T-cell (primary cell): ENCODE measurements at regions not wholly inside any gene's neighbourhood (a gene's known extent, or its start where the extent isn't known, plus 50 kb on each side); places are given as distances from the start of the nearest gene placed in this dataset.

ENCODE experiments used
- ATAC-seq, 4 experiments: fragments of 200-7000 bp in 3 of 4; fragments of 150-1000 bp in 1 of 4; cut with Tn5 transposase; replicated peaks in 1 of 4; 1 replicate in 3 of 4; 2 replicates in 1 of 4; pipeline ENCODE4 v1.10.0; 2021; ENCODE audit warnings: moderate library complexity in 3 of 4, mild to moderate bottlenecking in 2 of 4, moderate number of reproducible peaks in 1 of 4
- CTCF ChIA-PET, 2 donors: fragments of 300-600 bp; sonication (Branson Sonifier 250); formaldehyde crosslinking; loops; one replicate each; lab custom pipeline; 2022; ENCODE audit warnings: antibody characterized with exemption in 2 of 2; lab: Charles Lee
- POLR2A ChIA-PET, 2 donors: fragments of 300-600 bp; sonication (Branson Sonifier 250); formaldehyde crosslinking; loops; one replicate each; lab custom pipeline; 2022; ENCODE audit warnings: antibody characterized with exemption in 2 of 2; lab: Charles Lee
- DNase-seq, 35 experiments: peaks; one replicate each; pipeline versions ENCODE4 v3.0.0 to v3.0.0-alpha.2; 2013 to 2023
- H3K27ac ChIP-seq: one replicate; pipeline ENCODE4 v1.5.1; 2013; ENCODE audit warnings: low read length
- H3K27me3 ChIP-seq, 2 experiments: replicated peaks in 1 of 2; 1 replicate in 1 of 2; 2 replicates in 1 of 2; pipeline versions ENCODE4 v1.6.1 to v1.7.0; 2013; ENCODE audit warnings: low read length in 1 of 2, mixed read lengths in 1 of 2; ENCODE audit not compliant: control insufficient read depth in 2 of 2, insufficient read depth in 2 of 2; ENCODE audit errors: extremely low read depth in 1 of 2
- H3K36me3 ChIP-seq, 2 donors: 1 replicate in 1 of 2; 2 replicates in 1 of 2; pipeline versions ENCODE4 v1.6.1 to v1.7.0; 2013; ENCODE audit warnings: low read length in 1 of 2; ENCODE audit not compliant: control insufficient read depth in 2 of 2, insufficient read depth in 1 of 2; ENCODE audit errors: extremely low read depth in 1 of 2
- H3K4me1 ChIP-seq, 2 experiments: 1 replicate in 1 of 2; 2 replicates in 1 of 2; pipeline versions ENCODE4 v1.6.1 to v1.7.0; 2013; ENCODE audit warnings: low read length in 2 of 2, mixed read lengths in 1 of 2; ENCODE audit not compliant: insufficient read depth in 2 of 2, control insufficient read depth in 1 of 2; ENCODE audit errors: extremely low read depth in 1 of 2
- H3K4me3 ChIP-seq, 2 donors: 1 replicate in 1 of 2; 2 replicates in 1 of 2; pipeline versions ENCODE4 v1.5.1 to v1.7.0; 2013; ENCODE audit warnings: mild to moderate bottlenecking in 2 of 2, low read length in 1 of 2, moderate library complexity in 1 of 2; ENCODE audit not compliant: control insufficient read depth in 1 of 2; ENCODE audit errors: extremely low read depth in 1 of 2
- H3K9me3 ChIP-seq: 2 replicates; pipeline ENCODE4 v1.7.0; 2013
- H3K27ac Mint-ChIP-seq, 2 donors: one replicate each; pipeline ENCODE4 v1.8.0; 2020 to 2021; ENCODE audit warnings: mild to moderate bottlenecking in 2 of 2, mixed read lengths in 2 of 2
- H3K27me3 Mint-ChIP-seq, 2 donors: one replicate each; pipeline ENCODE4 v1.8.0; 2021 to 2022; ENCODE audit warnings: mixed read lengths in 2 of 2
- H3K36me3 Mint-ChIP-seq: one replicate; pipeline ENCODE4 v1.8.0; 2021; ENCODE audit warnings: mixed read lengths
- H3K4me1 Mint-ChIP-seq, 3 donors: one replicate each; pipeline ENCODE4 v1.8.0; 2020 to 2022; ENCODE audit warnings: mixed read lengths in 3 of 3, mild to moderate bottlenecking in 1 of 3
- H3K4me3 Mint-ChIP-seq, 3 donors: one replicate each; pipeline ENCODE4 v1.8.0; 2020 to 2022; ENCODE audit warnings: mild to moderate bottlenecking in 3 of 3, mixed read lengths in 3 of 3, moderate library complexity in 3 of 3
- H3K9me3 Mint-ChIP-seq, 3 donors: one replicate each; pipeline ENCODE4 v1.8.0; 2020 to 2022; ENCODE audit warnings: mixed read lengths in 3 of 3
- WGBS: methylation state at CpG from one replicate; pipeline ENCODE4 v1.1.5; 2013; ENCODE audit warnings: missing lambda C conversion rate; ENCODE audit not compliant: insufficient coverage; 5-methylcytosine and 5-hydroxymethylcytosine counted together

- no peak overlapping the region for H3K27ac Mint-ChIP-seq
- H3K4me3 ChIP-seq: no peak overlapping the region
- no peak for ATAC-seq
Measured at GRCh38 chr2:123916051-123916450, 109.0 kb upstream of the CNTNAP5 start.

GRCh38 chr2:123916531-123916930 is 108.6 kb upstream of the CNTNAP5 start:
- H3K36me3 Mint-ChIP-seq: no peaks in the 10 kb centered on the region
- DNase-seq: no peak
- ChIA-PET CTCF (no interaction called here), POLR2A (no interaction called here)
- H3K9me3 ChIP-seq: no peaks in the 10 kb centered on the region
- H3K27me3 Mint-ChIP-seq: peaks cover 0 to 7% of the 10 kb centered on the region in 2 donors
- peaks cover 0 to 3% (median 0%) of the 10 kb centered on the region in 3 donors for H3K4me1 Mint-ChIP-seq
- ATAC-seq: no peak
- no peaks in the 10 kb centered on the region for H3K4me1 ChIP-seq
- H3K4me3 Mint-ChIP-seq: no peak overlapping the region
- no peaks in the 10 kb centered on the region for H3K36me3 ChIP-seq
- H3K27ac ChIP-seq: no peak overlapping the region
- WGBS: no CpG with 5 or more reads among the region's 1 CpG
- no peaks in the 10 kb centered on the region for H3K27me3 ChIP-seq
- H3K27ac Mint-ChIP-seq: no peak overlapping the region
- peaks cover 6 to 23% (median 12%) of the 10 kb centered on the region in 3 donors for H3K9me3 Mint-ChIP-seq
- H3K4me3 ChIP-seq: no peak overlapping the region

More at GRCh38 chr2:123916051-123916450, 109.0 kb upstream of the CNTNAP5 start:
- Mint-ChIP-seq H3K4me1 (peaks cover 0 to 3% (median 0%) of the 10 kb centered on the region in 3 donors), H3K27me3 (peaks cover 0 to 7% of the 10 kb centered on the region in 2 donors), H3K36me3 (no peaks in the 10 kb centered on the region), H3K4me3 (no peak overlapping the region), H3K9me3 (peaks cover 9 to 25% (median 12%) of the 10 kb centered on the region in 3 donors)
- ChIA-PET CTCF (no interaction called here), POLR2A (no interaction called here)
- no CpG with 5 or more reads among the region's 5 CpGs for WGBS
- H3K9me3 ChIP-seq: no peaks in the 10 kb centered on the region
- H3K27me3 ChIP-seq: no peaks in the 10 kb centered on the region
- H3K36me3 ChIP-seq: no peaks in the 10 kb centered on the region
- no peak for DNase-seq
- H3K4me1 ChIP-seq: no peaks in the 10 kb centered on the region
- no peak overlapping the region for H3K27ac ChIP-seq

- peaks cover 0 to 7% of the 10 kb centered on the region in 2 donors for H3K27me3 Mint-ChIP-seq
- 6% methylated on average over 2 of the region's 2 CpGs for WGBS
- ATAC-seq: no peak
Measured at GRCh38 chr2:123917241-123917640, 107.8 kb upstream of the CNTNAP5 start.

GRCh38 chr2:123928358-123928757 is 96.7 kb upstream of the CNTNAP5 start:
- no peak overlapping the region for H3K27ac ChIP-seq
- Mint-ChIP-seq H3K36me3 (no peaks in the 10 kb centered on the region), H3K4me3 (no peak overlapping the region), H3K27me3 (no peaks in the 10 kb centered on the region), H3K4me1 (no peaks in the 10 kb centered on the region), H3K9me3 (peaks cover 11 to 31% (median 15%) of the 10 kb centered on the region in 3 donors), H3K27ac (no peak overlapping the region)
- H3K9me3 ChIP-seq: no peaks in the 10 kb centered on the region
- ATAC-seq (no peak), DNase-seq (no peak)
- no peaks in the 10 kb centered on the region for H3K27me3 ChIP-seq
- 0% methylated on average over 1 of the region's 2 CpGs for WGBS
- no peaks in the 10 kb centered on the region for H3K36me3 ChIP-seq
- H3K4me3 ChIP-seq: no peak overlapping the region
- no peaks in the 10 kb centered on the region for H3K4me1 ChIP-seq
- POLR2A ChIA-PET: no interaction called here
- CTCF ChIA-PET: no interaction called here

More at GRCh38 chr2:123917241-123917640, 107.8 kb upstream of the CNTNAP5 start:
- Histone ChIP-seq H3K36me3 (no peaks in the 10 kb centered on the region), H3K9me3 (no peaks in the 10 kb centered on the region), H3K27me3 (no peaks in the 10 kb centered on the region), H3K4me1 (no peaks in the 10 kb centered on the region), H3K27ac (no peak overlapping the region), H3K4me3 (no peak overlapping the region)
- Mint-ChIP-seq H3K4me1 (peaks cover 0 to 3% (median 0%) of the 10 kb centered on the region in 3 donors), H3K4me3 (no peak overlapping the region), H3K9me3 (peaks cover 8 to 23% (median 12%) of the 10 kb centered on the region in 3 donors), H3K27ac (no peak overlapping the region), H3K36me3 (no peaks in the 10 kb centered on the region)
- CTCF ChIA-PET: no interaction called here
- POLR2A ChIA-PET: no interaction called here
- DNase-seq: no peak

- ATAC-seq (no peak), DNase-seq (no peak)
- Histone ChIP-seq H3K9me3 (no peaks in the 10 kb centered on the region), H3K4me1 (no peaks in the 10 kb centered on the region), H3K27ac (no peak overlapping the region), H3K4me3 (no peak overlapping the region), H3K36me3 (no peaks in the 10 kb centered on the region), H3K27me3 (no peaks in the 10 kb centered on the region)
- Mint-ChIP-seq H3K9me3 (peaks cover 2 to 18% (median 6%) of the 10 kb centered on the region in 3 donors), H3K4me1 (no peaks in the 10 kb centered on the region), H3K27ac (no peak overlapping the region), H3K4me3 (no peak overlapping the region), H3K27me3 (no peaks in the 10 kb centered on the region), H3K36me3 (no peaks in the 10 kb centered on the region)
- ChIA-PET CTCF (no interaction called here), POLR2A (no interaction called here)
- WGBS: 85% methylated on average over 4 of the region's 4 CpGs
Measured at GRCh38 chr2:123935405-123935804, 89.7 kb upstream of the CNTNAP5 start.

GRCh38 chr2:123953846-123954245 is 71.2 kb upstream of the CNTNAP5 start:
- CTCF ChIA-PET: no interaction called here
- 100% methylated on average over 1 of the region's 2 CpGs for WGBS
- Mint-ChIP-seq H3K9me3 (peaks cover 4 to 8% (median 8%) of the 10 kb centered on the region in 3 donors), H3K27ac (no peak overlapping the region), H3K36me3 (no peaks in the 10 kb centered on the region), H3K4me1 (no peaks in the 10 kb centered on the region), H3K4me3 (no peak overlapping the region), H3K27me3 (no peaks in the 10 kb centered on the region)
- Histone ChIP-seq H3K9me3 (no peaks in the 10 kb centered on the region), H3K27me3 (no peaks in the 10 kb centered on the region), H3K4me3 (no peak overlapping the region), H3K36me3 (no peaks in the 10 kb centered on the region), H3K4me1 (no peaks in the 10 kb centered on the region), H3K27ac (no peak overlapping the region)
- ATAC-seq: no peak
- no peak for DNase-seq
- POLR2A ChIA-PET: no interaction called here

- Mint-ChIP-seq H3K4me3 (no peak overlapping the region), H3K36me3 (no peaks in the 10 kb centered on the region), H3K27me3 (no peaks in the 10 kb centered on the region), H3K27ac (no peak overlapping the region), H3K4me1 (no peaks in the 10 kb centered on the region), H3K9me3 (peaks cover 8 to 26% (median 16%) of the 10 kb centered on the region in 3 donors)
- CTCF ChIA-PET: no interaction called here
- no peaks in the 10 kb centered on the region for H3K4me1 ChIP-seq
- no peak for ATAC-seq
- H3K27me3 ChIP-seq: no peaks in the 10 kb centered on the region
- no peaks in the 10 kb centered on the region for H3K36me3 ChIP-seq
- 53% methylated on average over 2 of the region's 4 CpGs for whole genome bisulfite sequencing
- no peak for DNase-seq
- no peaks in the 10 kb centered on the region for H3K9me3 ChIP-seq
- H3K4me3 ChIP-seq: no peak overlapping the region
- no peak overlapping the region for H3K27ac ChIP-seq
- POLR2A ChIA-PET: no interaction called here
Measured at GRCh38 chr2:123958011-123958410, 67.1 kb upstream of the CNTNAP5 start.
